GM19438 (cell line): ENCODE measurements at regions not wholly inside any gene's neighbourhood (a gene's known extent, or its start where the extent isn't known, plus 50 kb on each side); places are given as distances from the start of the nearest gene placed in this dataset.
"Not testable (repeated sequence)": the region's sequence is repeated elsewhere in the genome, so short reads cannot be mapped to it uniquely, and the experiment has no call there.

Experiments
- ATAC-seq: cut with Tn5 transposase; IDR thresholded peaks from one replicate; pipeline ENCODE4 v1.9.1; 2021; ENCODE audit warnings: low read depth; ENCODE audit not compliant: unreplicated experiment

DNA sequence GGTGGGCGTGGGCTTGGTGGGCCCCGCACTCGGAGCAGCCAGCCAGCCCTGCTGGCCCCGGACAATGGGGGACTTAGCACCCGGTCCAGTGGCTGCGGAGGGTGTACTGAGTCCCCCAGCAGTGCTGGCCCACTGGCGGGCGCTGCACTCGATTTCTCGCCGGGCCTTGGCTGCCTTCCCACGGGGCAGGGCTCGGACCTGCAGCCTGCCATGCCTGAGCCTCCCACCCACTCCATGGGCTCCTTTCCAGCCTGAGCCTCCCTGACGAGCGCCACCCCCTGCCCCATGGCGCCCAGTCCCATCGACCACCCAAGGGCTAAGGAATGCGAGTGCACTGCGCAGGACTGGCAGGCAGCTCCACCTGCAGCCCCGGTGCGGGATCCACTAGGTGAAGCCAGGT, 2147.6 kb downstream of the LRRC4C start:
- not testable (repeated sequence) for ATAC-seq

DNA sequence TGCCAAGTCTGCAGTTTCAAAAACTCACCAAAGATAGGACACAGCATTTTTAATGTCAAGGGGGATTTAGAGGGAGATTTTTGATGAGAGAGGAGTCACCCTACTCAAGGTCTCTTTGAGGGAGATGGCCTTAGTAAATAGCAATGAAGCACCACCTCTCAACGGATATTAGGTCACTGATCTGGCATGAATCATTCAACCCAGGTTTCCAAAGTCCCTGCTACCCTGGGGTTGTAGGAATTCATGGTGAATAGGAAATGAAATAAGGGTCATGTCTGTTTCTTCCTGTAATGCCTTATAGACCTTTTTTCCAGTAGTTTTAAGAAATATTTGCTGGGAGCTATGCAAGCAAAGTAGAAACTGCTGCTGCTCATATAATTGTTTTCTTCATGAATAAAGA, 2154.9 kb downstream of the LRRC4C start:
- ATAC-seq: no peak

DNA sequence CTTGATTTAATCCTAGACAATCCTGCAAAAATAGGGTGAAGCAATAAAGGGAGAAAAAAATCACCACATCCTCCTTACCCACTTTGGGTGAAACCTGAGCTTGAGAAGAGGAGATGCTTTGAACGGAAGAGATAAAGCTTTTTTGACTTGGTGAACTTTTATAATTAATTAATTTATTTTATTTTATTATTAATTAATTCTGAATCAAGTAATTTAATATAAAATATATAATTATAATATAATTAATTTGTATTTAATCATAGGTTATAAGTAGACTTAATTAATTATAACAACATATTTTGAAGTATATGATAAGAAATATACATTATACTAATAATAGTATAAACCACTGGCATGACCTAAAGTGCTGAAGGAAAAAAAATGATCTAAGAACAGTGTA, 2164.8 kb downstream of the LRRC4C start:
- ATAC-seq: no peak

DNA sequence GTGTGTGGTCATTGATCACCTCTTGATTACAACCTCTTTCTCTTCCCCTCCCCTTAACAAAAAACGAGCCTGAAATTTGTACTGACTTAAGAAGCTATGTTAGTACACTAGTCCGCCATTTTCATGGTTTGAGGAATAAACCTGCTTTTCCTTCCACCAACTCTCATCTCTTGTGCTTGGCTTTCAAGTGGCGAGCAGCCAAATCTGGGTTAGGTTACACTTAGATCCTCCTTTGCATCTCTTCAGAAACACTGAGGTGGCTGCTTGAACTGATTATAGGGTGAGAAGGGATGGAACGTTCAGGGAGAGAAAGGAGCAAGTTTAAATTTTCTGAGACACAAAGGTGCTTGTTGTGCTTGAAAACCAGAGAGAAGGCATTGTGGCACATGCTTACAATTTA, 2171.4 kb downstream of the LRRC4C start:
- ATAC-seq: no peak

DNA sequence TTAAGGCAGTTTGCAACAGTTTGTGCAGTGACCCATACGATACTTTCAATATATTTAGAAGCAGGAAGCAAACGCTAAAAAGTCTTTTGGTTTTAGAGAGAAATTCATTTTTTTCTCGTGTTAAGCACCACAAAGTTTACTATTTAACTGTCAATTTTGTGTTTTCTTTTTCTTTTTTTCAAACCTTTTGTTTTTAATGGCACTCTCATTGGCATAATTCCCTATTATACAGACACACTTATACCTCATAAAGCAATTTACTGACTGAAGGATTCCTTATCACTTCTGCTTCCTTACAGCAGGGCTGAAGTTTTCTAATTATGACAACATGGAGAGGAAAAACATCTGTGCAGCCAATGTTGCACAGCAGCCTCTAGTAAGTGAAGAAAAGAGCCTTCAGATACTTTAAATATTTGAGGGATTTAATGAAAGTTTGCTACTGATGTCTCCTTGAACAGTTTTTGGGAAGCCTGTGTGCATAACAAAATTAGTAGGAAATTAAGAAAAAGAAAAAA, 2191.2 kb downstream of the LRRC4C start:
- ATAC-seq: no peak

DNA sequence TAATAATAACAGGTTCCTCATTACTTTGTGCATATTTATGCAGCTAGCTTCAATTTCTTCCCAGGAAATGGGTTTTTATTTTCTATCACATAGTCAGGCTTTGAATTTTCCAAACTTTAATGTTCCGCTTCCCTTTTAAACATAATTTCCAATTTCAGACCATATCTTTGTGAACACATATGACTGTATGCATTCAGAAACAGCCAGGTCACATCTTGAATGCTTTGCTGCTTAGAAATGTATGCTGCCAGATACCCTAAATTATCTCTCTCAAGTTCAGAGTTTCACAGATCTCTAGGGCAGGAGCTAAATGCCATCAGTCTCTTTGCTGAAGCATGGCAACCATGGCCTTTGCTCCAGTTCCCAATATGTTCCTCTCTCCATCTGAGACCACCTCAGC, 2203.8 kb downstream of the LRRC4C start:
- no peak for ATAC-seq

DNA sequence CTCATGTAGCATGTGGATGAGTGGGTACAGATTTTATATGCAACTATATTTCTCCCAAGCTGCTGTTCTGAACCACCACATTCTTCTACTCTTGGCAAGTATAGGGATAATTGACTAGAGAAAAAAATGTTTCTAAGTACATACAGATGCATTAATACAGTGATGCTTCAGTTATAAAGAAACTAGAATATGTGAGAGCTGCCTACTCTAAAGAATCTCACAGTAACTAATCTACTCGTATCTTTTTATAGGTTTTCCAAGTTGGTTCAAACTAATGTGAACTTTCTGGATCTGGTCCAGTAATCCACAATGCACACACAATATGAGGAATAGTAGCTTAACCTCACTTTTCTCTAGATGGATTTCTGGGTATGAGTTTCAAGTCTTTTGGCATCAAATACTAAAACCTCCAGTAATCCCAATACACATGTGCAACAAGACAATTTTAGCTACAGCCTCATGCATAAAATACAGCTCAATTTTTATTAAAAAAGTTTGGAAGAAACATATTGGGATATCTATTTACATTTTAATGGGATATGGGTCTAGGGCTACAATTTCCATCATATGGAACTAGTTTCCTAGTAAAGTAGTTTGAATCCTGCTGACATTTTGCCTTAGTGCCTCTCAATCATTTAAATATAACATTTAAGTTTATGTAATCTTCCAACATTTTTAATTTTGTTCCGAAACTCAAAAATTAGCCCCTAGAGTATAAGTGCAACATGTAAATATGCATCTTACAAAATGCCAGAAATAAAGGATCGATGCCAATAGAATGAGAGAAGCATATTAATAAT, 2209.7 kb downstream of the LRRC4C start:
- no peak for ATAC-seq

DNA sequence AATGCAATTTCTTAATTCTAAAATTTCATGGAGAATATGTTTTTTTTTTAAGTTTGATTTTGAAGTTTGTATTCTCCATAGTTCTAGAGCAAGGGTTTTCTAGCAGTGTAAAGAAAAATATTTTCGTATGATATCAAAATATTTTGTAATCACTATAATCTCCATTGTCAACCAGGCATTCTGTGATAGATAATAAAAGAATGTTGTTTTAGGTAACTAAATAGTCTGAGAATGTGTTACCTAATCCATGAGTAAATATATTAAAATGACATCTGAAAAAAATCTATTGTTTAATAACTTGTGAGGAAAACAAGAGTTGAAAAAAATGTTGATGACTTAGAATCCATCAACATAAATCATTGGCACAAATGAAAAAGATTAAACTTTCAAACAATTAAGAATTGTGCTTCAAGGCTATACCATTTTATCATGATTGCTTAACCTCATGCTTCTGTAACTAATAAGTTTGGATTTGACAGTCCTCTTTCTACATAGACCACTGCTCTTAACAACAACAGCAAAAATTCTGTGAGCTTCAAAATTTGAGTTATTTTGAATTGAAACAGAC, 2211.8 kb downstream of the LRRC4C start:
- ATAC-seq: no peak

DNA sequence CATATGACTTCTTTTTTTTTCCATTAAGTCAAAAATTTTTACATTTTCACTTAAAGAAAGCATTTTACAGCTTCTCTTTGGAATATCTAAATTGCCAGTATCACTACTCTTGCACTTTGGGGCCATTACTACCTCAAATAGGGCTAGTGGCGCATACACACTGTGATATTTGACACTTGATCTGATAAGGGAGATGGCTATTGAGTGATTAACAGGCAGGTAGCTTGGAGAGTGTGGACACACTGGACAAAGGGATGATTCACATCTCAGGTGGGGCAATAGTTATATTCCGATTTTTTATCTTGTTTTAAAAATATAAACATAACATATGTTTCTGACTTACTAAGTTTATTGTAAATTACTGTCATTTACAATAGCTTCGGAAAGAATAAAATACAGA, 2219.9 kb downstream of the LRRC4C start:
- no peak for ATAC-seq

DNA sequence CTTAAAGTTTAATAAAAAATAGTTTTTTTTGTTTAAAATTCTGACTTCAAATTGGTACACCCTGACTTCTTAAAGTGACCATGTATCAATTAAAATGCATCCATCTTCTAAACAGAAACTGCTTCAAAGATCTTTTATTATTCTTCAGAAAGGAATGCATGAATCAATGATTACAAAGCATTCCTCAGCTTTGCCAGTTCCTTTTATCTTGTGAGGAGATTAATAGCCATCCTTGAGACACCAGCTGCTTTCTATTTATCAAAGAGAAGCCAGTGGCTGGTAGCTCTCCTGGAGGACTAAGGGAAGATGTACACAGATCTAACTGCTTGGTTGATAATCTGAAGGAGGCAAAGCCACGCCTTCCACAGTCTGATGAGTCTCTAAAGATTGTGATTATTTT, 2222.5 kb downstream of the LRRC4C start:
- no peak for ATAC-seq

DNA sequence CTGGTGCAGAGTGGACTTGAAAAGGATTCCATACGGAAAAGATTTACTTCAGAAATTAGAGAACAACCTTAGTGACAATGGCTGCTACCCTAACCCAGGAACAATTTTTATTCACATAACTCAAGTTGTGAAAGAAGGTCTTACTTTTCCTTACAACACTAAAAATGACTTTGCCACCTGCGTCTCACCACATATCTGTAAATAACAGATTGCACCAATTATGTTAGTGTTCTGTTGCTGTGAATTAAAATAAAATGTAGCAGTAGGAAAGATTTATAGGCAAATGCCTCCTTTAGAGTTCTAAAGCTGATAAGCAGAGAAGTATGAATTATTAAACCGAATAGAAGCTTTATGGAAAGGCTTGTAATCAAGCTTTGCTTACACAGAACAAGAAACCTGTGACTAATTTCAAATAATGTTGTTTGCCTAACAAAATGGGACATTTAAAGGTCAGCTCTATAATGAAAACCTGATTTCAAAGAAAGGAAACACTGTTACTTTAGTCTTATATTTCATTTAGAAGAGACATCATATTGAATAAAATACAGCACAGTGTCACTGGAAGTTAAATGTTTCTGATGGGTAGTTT, 2237.8 kb downstream of the LRRC4C start:
- no peak for ATAC-seq

DNA sequence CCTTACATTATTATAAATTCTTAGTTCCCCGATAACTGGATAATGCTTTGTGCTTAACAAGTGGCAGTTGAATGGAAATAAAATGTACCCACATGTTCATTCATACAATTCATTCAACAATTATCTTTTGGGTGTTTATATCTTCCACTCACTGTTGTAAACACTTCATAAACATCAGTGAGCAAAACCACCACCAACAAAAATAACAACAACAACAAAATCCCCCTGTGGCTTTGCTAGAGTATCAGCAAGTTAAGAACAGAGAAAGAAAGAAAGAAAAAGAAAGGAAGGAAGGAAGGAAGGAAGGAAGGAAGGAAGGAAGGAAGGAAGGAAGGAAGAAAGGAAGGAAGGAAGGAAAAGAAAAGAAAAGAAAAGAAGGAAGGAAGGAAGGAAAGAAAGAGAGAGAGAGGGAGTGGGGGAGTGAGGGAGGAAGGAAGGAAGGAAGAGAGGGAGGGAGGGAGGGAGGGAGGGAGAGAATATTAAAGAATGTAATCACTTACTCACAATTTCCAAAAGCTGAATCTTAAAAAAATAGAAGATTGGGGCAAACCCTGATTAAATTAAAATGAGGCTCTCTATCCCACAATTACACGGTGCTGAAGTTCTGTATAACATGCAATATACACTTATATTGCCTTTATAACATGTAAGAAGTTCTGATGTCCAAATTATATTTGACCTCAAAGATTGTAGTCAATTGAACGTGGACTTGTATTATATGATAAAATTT, 2238.8 kb downstream of the LRRC4C start:
- no peak for ATAC-seq

DNA sequence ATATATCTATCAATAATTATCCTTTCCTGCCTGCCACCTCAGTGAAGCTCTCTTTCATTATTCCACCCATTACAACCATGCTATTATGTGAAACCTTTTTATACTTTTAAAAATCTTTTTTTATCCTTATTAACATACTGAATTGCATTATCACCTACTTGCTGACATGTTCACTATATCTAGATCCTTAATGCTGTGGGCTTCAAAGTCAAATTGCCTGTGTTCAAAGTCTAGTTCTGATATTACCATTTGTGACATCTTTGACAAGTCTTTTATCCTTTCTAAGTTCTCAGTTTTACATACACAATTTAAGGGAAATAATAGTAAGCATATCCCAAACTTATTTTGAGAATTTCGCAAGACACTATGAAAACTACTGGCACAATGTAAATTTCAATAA, 2239.4 kb downstream of the LRRC4C start:
- ATAC-seq: no peak

DNA sequence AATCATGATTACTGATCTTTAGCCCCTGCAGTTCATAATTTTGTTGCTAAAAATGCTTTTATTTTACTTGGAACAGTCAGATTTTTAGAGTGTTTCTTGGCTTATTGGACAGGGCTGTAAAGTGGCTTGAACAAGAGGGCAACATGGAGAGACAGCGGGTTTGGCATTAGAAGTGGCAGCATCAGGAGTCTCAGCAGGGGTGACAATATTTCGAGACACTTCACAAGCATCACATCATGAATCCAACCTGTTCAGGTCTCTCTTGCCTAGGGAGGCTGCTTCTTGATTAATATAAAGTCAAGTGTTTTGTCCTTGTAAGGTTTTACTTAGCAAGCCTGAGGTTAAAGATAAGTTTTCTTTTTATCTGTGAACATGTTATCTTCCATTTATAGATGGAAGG, 2249.5 kb downstream of the LRRC4C start:
- ATAC-seq: no peak

DNA sequence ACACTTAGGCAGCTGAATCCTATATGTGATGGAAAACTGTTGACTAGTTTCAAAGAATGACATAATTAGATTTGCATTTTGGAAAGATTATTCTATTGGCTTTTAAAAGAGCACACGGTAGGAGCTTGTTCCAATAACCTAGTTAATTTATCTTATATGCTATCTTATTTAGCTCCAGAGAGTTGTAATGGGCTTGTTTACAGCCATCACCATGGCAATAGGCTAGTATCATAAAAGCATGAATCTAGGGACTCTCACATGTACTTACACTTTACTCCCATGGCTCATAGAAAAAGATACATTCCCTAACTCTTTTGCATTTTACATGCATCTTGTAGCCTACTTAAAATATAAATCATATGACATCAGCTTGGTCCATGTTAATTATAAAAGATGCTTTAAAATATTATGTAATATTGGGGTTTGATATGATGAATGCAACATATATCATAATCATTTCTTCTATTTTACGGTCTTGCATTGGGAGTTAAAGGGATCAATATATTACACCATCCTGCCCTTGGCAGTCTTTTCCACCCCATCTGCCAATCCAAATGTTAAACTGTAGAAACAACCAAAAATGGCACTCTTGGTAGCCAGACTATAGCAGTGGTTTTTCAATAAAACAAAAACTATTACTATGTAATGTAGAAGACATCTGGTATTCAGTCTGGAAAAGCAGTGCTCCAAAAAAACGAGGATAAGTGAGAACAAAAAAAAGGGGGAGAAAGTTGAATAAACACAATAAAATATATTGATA, 2254.0 kb downstream of the LRRC4C start:
- ATAC-seq: no peak

DNA sequence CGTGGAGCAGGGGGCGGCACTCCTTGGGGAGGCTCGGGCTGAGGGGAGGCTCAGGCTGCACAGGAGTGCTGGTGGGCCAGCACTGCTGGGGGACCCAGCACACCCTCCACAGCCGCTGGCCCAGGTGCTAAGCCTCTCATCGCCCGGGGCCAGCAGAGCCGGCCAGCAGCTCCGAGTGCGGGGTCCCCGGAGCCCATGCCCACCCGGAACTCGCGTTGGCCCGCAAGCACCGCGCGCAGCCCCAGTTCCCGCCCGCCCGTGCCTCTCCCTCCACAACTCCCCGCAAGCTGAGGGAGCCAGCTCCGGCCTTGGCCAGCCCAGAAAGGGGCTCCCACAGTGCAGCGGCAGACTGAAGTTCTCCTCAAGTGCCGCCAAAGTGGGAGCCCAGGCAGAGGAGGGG, 2266.8 kb downstream of the LRRC4C start:
- ATAC-seq: no peak

DNA sequence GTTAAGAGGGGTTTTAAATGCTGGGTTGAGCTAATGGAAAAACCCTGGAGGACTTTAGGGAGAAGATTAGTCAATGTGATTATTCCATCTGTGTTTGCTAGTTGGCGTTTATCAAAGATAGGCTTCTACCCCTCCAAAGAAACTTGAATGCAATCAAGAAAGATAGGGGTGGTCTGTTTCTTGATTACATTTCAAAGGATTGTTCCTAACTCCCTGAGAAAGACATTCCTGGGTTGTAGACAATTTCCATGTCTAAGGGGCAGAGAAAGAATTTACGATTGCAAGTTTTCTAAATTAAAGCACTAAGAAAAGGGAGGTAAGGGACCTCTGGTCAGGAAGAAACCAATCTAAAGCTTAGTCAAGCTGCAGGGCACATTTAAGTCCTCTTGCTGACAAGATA, 2268.7 kb downstream of the LRRC4C start:
- no peak for ATAC-seq

DNA sequence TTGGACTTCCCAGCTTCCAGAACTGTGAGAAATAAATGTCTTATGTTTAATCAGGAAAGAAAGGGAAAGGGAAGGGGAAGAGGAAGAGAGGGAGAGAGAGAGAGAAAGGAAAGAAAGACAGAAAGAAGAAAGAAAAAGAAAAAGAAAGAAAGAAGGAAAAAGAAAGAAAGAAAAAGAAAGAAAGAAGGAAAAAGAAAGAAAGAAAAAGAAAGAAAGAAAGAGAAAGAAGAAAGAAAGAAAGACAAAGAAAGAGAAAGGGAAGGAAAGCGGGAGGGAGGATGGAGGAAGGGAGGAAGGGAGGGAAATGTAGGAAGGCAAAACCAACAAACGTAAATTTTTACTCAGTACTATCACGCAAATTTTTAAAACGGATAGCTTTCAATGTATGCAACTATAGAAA, 2281.8 kb downstream of the LRRC4C start:
- no peak for ATAC-seq

DNA sequence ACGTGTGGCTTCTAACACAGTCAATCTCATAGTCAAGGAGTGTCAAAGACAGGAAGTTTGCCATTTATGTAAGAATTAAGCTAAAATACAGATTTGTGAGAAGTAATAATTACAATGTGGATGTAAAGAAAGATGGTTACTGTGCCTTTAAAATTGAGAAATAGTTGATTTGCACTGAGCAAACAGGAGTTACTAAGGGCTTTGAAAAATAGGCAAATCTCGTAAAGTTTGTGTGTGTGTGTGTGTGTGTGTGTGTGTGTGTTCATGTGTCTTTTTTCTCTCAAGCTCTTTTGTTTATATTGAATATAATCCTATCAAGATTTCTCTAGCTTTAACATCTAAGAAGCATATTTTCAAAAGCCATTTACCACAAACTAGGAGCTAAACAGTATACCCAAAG, 2284.5 kb downstream of the LRRC4C start:
- no peak for ATAC-seq

DNA sequence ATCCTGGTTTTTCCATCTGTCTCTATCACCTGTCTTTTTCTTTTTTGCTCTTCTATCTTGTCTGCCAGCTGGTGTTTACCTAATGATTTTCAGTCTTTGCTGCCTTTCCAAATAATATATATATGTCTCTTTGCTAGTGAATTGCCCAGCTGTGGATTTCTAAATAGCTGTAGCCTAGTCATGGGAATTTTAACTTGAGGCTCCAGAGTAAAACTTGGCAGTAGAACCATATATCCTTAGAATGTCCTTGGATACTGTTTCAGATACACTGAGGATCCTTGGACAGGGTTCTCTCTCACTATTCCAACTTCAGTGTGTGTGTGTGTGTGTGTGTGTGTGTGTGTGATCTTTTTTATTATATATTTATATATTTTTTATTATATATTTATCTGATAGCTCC, 2285.3 kb downstream of the LRRC4C start:
- no peak for ATAC-seq

DNA sequence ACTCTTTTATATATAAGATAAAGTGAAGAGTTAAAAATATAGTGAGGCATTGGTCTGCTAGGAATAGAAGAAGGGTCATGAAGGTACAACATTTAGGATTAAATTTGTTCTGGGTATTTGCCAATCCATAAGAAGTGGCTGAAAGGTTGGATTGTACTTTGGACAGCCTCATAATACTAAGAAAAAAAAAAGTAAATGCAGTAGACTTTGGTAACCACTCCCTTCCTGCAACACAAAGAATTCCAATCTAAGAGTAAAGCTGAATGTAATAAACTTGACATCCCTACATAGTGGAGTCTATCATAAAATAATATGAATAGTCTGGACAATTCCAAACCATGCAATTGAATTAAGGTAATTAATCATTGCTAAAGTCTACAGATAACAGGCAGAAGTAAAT, 2294.4 kb downstream of the LRRC4C start:
- ATAC-seq: no peak
